Ishikawa (cell line): ENCODE measurements at regions not wholly inside any gene's neighbourhood (a gene's known extent, or its start where the extent isn't known, plus 50 kb on each side); places are given as distances from the start of the nearest gene placed in this dataset.

Experiments used
- EP300 ChIP-seq: IDR thresholded peaks from 2 replicates; pipeline ENCODE4 v1.6.1; 2012; ENCODE audit warnings: borderline replicate concordance
- RAD21 ChIP-seq: IDR thresholded peaks from 2 replicates; pipeline ENCODE4 v1.6.1; 2012; ENCODE audit warnings: low read depth
- TEAD4 ChIP-seq: IDR thresholded peaks from 2 replicates; pipeline ENCODE4 v1.6.1; 2012

DNA sequence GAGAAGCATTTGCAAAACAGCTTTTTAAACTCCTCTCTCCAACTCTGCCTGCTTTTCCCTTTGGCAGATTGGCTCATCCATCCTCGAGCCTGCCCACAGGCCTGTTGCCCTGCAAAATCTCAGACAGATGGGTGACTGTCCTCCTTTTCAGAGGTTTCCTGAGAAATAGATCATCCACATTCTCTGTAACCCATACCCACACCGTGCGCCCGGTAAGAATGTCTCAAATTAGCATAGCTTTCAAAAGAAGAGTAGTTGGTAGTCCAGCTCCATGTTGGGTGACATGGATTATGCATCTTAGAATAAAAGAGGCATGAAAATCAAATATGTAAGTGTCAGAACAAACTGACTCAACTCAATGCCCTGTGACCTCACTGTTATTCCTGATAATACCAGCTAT lies 457.9 kb downstream of the TSN start:
- TF ChIP-seq EP300 (no peak), RAD21 (no peak), TEAD4 (no peak)
